ENCODE measurements at regions not wholly inside any gene's neighbourhood (a gene's known extent, or its start where the extent isn't known, plus 50 kb on each side); places are given as distances from the start of the nearest gene placed in this dataset.

DNA sequence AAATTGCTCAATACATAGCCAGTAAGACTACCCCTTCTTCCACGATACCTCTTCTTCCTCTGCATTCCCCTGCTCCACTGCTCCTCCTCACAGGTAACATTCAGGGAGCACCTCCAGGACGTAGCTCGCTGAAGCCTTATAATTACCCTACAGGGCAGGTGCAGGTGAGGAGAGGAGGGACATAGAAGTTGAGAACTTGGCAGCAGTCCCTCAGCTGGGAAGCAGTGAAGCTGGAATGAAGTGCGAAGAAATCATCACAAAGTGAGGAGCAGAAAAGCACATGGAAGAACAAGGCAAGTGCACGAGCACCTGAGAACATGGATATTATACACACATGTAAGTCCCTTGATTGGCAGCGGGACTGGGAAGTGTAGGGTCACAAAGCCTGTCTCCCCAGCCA lies 118.2 kb downstream of the HSD17B3 start:
- no peak for DNase-seq

DNA sequence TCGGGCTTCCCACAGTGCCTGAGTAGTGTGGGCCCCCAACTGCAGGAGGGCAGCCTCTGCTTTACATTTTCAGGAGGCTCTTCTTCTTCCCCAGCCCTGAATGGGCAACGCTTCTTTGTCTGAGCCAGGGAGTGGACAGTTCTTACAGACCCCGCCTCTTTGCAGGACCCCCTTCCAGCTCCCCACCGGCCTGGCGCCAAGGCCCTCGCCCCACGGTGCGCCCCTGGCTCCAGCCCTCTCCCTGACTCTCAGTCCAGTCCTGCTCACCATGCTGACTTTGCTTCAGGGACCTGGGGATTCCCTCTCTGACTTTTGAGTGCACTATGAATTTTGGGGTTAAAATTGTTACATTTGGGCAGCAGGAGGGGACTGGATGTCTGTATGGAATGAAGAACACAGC lies 123.8 kb downstream of the HSD17B3 start:
- no peak for DNase-seq

- no peak for DNase-seq
Observed at GRCh38 chr9:96177719-96178028, 124.3 kb downstream of the HSD17B3 start.

DNA sequence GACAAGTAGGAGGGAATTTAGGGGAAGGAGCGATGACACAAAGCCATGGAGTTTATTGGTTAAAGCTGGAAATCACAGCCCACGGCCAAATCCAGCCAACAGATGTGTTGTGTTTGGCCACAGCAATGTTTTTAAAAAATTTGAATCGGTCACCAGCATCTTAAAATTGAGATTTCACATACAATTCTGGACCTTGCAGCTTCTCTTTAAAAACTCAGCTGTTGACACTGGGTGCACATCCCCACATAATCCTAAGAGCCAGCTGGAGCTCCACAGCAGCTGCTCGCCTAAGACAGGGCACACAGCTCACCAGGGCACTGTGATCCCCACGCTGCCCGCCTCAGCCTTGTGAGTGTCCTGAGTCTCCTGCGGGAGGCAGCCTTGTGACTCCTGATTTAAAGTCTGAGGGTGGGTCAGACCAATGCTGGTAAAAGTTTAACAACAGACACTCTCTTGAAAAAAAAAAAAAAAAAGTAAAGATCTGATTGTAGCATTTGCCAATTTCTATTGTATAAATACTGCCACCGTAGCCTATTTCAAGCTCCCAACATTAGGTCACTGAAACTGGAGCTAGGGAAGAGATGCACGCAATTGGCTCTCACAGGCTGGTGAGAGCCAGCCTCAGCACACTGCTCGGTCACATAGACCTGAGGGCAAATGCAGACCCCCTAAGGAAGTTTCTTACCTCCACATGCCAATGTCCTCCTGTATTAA lies 124.8 kb downstream of the HSD17B3 start:
- DNase-seq: no peak

- no peak for DNase-seq
Observed at GRCh38 chr9:96175796-96176195, 126.2 kb downstream of the HSD17B3 start.

GRCh38 chr9:96175001-96175400 lies 127.0 kb downstream of the HSD17B3 start:
- DNase-seq: no peak

GRCh38 chr9:96174371-96174770 lies 127.6 kb downstream of the HSD17B3 start:
- no peak for DNase-seq

DNA sequence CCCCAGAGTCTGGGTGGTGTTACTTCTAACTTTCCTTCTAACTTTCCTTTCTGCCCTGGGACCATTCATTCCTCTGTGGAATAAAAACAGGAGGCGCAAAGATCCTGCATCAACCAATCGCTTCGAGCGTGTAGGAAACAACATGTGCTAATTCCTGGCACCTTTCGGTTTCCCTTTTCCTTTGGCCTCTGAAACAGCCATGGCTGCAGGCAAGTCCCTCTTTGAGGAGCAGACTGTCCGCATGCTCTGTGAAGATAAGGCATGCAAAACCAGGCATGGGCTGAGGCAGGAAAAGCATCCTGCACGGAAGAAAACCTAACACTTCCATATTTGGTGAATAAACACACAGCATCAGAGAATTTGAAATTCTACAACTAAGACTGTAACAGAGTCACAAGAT lies 128.3 kb downstream of the HSD17B3 start:
- no peak for DNase-seq

GRCh38 chr9:96172797-96173196 lies 129.2 kb downstream of the HSD17B3 start:
- DNase-seq: no peak

DNA sequence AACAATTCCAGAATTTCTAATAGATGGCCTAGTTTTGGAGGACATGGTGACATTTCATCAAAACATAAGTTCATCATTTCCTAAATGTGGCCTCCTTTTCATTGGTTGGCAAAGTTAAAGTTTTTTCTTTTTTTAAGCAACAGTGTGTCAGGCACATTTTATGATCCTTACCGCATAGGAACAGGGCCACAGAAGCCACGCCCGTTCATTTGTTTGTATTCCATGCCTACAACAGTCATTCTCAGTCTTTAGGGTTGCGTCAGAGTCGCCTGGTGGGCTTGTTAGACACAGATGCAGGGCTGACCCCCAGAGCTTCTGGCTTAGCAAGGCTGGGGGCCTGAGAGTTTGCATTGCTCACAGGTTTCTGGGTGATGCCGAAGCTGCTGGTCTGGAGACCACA lies 130.2 kb downstream of the HSD17B3 start:
- DNase-seq: no peak

DNA sequence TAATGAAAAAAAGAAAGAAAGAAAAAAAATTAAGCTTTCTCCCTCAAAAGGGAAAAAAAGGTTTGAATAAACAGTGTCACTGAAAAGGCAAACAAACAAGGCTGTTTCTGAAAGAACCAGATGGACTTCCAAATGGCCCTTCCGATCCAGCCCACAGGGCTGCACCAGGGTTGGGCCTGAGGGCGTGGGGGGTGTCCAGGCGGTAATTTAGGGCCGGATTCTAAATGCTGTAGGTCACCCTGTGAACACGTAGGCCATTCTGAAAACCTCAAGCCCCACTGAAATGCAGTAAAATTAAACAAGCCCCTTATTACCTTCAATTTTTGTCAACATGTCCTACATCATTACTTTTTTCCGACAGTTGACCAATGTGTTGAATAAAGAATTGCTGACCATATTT lies 132.1 kb downstream of the HSD17B3 start:
- DNase-seq: no peak

- DNase-seq: no peak
Observed at GRCh38 chr9:96169484-96169883, 132.5 kb downstream of the HSD17B3 start.

GRCh38 chr9:96168882-96169281 lies 133.1 kb downstream of the HSD17B3 start:
- DNase-seq: no peak

GRCh38 chr9:96167011-96167410 lies 135.0 kb downstream of the HSD17B3 start:
- DNase-seq: no peak

- no peak for DNase-seq
Observed at GRCh38 chr9:96164268-96164683, 137.7 kb downstream of the HSD17B3 start.

GRCh38 chr9:96163712-96164111 lies 138.3 kb downstream of the HSD17B3 start:
- DNase-seq: no peak

GRCh38 chr9:96163161-96163560 lies 138.8 kb downstream of the HSD17B3 start:
- no peak for DNase-seq

DNA sequence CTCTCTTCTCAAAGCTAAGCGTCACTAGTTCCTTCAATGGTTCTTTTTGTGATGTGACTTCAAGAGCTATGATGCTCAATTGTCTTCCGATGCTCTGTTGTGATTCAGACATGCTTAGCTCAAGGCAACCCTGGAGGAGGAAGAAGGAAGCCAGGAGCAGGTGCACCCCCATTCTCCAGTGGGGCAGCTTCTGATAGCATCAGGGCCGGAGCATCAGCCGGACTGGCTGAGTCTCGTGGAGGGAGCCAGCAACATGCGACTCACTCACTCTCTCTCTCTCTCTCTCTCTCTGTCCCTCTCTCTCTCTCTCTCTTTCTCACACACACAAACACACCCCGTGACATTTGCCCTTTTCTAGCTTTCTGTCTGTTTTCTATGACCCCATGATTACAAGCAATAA lies 140.2 kb downstream of the HSD17B3 start:
- DNase-seq: no peak

DNA sequence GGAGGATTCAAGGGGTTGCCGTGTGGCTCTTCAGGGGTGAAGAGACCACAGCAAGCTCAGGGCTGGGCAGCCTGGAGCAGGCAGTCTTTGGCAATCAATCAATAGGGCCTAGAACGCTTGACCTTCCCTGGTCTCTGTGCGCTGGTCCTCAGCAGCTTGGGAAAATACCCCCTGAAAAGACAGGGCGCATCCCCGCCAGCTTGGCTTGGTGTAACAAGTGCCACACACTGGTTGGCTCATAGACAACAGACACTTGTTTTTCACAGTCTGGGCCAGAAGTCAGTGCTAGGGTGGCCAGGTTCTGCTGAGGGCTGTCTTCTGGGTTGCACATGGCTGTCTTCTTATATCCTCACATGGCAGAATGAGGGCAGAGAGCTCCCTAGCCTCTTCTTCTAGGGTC lies 141.1 kb downstream of the HSD17B3 start:
- DNase-seq: no peak

DNA sequence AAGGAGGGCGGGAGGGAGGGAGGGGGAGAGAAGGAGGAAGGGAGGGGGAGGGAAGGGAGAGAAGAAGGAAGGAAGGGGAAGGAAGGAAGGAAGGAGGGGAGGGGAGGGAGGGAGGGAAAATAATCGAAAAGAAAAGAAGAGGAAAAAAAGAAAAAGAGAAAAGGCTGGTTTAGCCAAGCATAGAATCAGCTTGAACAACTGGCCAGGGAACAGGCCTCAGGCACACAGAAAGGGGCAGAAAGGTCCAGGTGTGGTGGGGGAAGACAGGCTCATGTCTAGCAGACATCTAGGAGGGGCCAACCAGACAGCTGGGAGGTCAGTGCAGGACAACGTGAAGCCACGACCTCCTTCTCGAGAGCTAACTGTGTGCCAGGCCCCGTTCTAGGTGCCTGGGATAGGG lies 141.8 kb downstream of the HSD17B3 start:
- DNase-seq: no peak

DNA sequence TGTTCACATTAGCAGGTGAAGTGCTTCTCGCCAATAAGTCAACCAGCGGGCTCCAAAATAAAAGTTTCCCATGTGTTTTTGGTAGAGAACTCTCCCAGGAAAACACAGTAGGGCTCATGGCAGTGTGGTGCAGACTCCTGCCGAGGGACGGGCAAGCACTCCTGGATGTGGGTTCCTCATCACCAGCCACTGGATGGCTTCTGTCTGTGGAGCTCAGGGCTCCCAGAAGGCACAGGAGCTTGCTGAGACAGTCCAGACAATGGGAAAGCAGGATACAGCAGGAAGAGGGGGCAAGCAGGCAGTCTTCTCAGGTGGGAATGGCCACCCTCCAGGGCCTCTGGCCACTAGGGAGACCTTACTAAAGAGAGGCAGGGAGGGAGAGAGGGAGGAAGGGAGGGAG lies 142.4 kb downstream of the HSD17B3 start:
- no peak for DNase-seq

DNA sequence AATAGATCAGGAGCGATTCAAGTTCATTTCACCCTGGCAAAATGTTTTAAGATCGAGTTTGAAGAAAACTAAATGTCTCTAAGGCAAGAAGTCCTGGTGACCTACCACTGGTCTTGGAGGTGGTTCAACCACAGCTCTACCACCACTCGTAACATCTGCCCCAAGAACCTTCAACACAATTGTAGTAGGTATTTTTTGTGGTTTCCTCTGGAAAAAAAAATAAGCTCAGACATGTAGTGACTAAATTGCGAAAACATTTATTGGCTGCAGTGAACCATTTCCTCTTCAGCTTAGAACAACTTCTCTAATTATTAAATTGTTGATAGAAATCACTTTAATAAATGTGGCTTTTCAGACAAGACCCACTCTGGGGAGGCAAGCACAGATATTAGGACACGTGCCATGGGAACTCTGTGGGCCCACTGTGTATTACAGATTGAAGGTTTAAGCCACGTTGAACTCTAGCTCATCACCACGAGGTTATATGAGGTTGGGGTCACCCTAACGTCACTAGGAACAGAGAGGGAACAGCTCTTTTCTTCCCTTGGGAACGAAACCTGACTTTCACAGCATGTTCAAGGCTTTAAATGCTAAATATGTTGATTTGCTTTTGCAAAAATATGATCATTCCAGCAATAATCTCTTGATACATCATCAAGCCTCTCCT lies 142.9 kb downstream of the HSD17B3 start:
- no peak for DNase-seq

DNA sequence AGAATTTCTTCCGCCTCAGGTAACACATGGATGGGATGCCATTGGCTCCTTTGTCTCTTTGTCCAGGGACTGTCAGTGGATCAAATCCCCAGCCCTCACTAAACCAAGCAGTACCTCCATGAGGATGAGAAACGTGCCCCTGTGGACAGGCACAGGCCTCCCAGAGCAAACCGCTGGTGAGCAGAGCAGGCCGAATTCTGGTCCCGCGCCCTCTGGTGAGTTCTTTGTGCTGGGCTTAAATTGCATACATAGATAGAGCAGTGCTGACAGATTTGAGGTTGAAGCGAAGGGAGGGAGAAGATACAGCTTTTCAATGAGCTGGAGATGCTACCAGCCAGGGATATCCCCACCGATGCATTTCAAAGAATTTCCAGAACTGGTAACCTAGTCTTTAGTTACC lies 143.8 kb downstream of the HSD17B3 start:
- DNase-seq: no peak

- no peak for DNase-seq
Observed at GRCh38 chr9:96157675-96158074, 144.3 kb downstream of the HSD17B3 start.

Measured in activated CD4-positive, CD25-positive, alpha-beta regulatory T cell treated with anti-CD3 and anti-CD28 coated beads, Interleukin-2, amount 50 U/mL, for 72 hours (primary cell).